ENCODE measurements at regions not wholly inside any gene's neighbourhood (a gene's known extent, or its start where the extent isn't known, plus 50 kb on each side); places are given as distances from the start of the nearest gene placed in this dataset.

GRCh38 chr10:33496096-33496495 is 161.6 kb upstream of the NRP1 start:
- 81 to 87% methylated on average over 4 of the region's 4 CpGs for WGBS, 2 donors
- DNase-seq: no peak
- no peaks in the 10 kb centered on the region for H3K27me3 ChIP-seq
- intact Hi-C loops (cut with DNase I; ENCODE audit: low total_unique reads): no loop called here
- no peak for TF ChIP-seq CTCF (IDR thresholded peaks at IDR 0.05)
- no peak for TF ChIP-seq POLR2A (IDR thresholded peaks at IDR 0.05)
- peaks cover 14% of the 10 kb centered on the region for H3K4me1 ChIP-seq
- no peaks in the 10 kb centered on the region for H3K36me3 ChIP-seq (ENCODE audit: low read depth, missing control alignments)
- no peak overlapping the region for H3K27ac ChIP-seq
- H3K4me3 ChIP-seq: no peak overlapping the region
- H3K9me3 ChIP-seq: no peaks in the 10 kb centered on the region

- TF ChIP-seq POLR2A (IDR thresholded peaks at IDR 0.05): no peak
- no peak for TF ChIP-seq CTCF (IDR thresholded peaks at IDR 0.05)
- Histone ChIP-seq H3K36me3 (ENCODE audit: low read depth, missing control alignments) (no peaks in the 10 kb centered on the region), H3K4me3 (no peak overlapping the region), H3K9me3 (no peaks in the 10 kb centered on the region), H3K4me1 (peaks cover 14% of the 10 kb centered on the region), H3K27ac (no peak overlapping the region), H3K27me3 (no peaks in the 10 kb centered on the region)
- intact Hi-C loops (cut with DNase I; ENCODE audit: low total_unique reads): no loop called here
- DNase-seq: no peak
Measured at GRCh38 chr10:33494694-33495265, 160.3 kb upstream of the NRP1 start.

- no peaks in the 10 kb centered on the region for H3K36me3 ChIP-seq (ENCODE audit: low read depth, missing control alignments)
- H3K4me1 ChIP-seq: peaks cover 14% of the 10 kb centered on the region
- TF ChIP-seq CTCF (IDR thresholded peaks at IDR 0.05) (no peak), POLR2A (IDR thresholded peaks at IDR 0.05) (no peak)
- 29 to 48% methylated on average over 2 of the region's 2 CpGs for WGBS, 2 donors
- H3K27ac ChIP-seq: no peak overlapping the region
- H3K27me3 ChIP-seq: no peaks in the 10 kb centered on the region
- intact Hi-C loops (cut with DNase I; ENCODE audit: low total_unique reads): no loop called here
- no peak overlapping the region for H3K4me3 ChIP-seq
- DNase-seq: no peak
- no peaks in the 10 kb centered on the region for H3K9me3 ChIP-seq
Measured at GRCh38 chr10:33493978-33494377, 159.5 kb upstream of the NRP1 start.

DNA sequence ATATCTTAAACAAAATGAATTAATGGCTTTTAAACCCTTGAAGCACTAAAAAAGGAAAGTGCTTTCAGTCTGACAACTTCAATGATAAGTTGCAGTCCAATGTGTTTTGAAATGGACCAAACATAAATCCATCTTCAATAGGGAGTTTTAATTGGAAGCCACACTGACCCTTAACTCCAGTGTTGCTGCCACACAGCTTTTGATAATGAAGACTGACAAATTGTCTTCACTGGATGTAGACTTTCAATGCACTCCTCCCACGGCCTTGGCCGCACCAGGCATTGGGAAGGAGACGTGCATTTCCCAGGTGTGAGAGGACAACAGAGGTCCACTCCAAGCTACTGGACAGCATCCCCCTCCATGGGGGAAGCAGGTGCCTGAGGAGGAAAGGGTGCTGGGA is 159.0 kb upstream of the NRP1 start:
- Histone ChIP-seq H3K27ac (peak overlapping the region in 1 of 2 donors; percentile 25), H3K4me3 (no peak overlapping the region), H3K4me1 (peaks cover 14% of the 10 kb centered on the region), H3K9me3 (no peaks in the 10 kb centered on the region), H3K27me3 (no peaks in the 10 kb centered on the region), H3K36me3 (ENCODE audit: low read depth, missing control alignments) (no peaks in the 10 kb centered on the region)
- WGBS, 2 donors: 60 to 72% methylated on average over 3 of the region's 3 CpGs
- TF ChIP-seq POLR2A (IDR thresholded peaks at IDR 0.05): no peak
- TF ChIP-seq CTCF (IDR thresholded peaks at IDR 0.05): no peak
- intact Hi-C loops (cut with DNase I; ENCODE audit: low total_unique reads): no loop called here
- DNase-seq: no peak

DNA sequence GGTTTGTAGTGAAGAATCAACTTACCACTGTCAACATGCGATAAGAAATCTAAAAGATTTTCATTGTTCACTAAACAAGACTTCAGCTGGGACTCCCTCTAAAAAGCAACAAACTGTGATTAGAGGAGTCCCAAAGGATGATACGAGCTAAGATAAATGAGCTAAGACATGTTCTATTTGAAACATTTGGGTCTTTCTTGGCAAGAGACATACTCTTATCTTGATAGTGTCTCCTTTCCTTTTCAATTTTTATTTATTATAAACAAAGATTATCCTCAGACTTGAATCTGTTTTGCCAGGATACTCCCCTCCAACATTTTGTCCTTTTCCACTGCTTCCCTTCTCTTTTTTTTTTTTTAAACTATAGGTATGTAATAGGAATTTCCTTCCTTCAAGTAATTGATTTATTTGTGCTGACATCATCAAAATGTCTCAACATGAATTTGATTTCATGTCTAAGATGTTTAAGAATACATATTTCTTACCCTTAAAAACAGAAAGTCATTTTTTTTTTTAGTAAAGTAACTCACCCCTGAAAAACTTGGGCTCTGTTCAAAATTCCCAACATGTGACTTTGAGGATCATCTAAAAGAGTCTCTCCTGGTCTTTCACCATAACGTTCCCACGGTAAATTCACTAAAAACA is 158.4 kb upstream of the NRP1 start:
- intact Hi-C loops (cut with DNase I; ENCODE audit: low total_unique reads): no loop called here
- WGBS, 2 donors: 51 to 59% methylated on average over 4 of the region's 4 CpGs
- TF ChIP-seq POLR2A (IDR thresholded peaks at IDR 0.05): no peak
- no peak for TF ChIP-seq CTCF (IDR thresholded peaks at IDR 0.05)
- no peak for DNase-seq
- H3K4me3 ChIP-seq: no peak overlapping the region
- H3K4me1 ChIP-seq: peaks cover 14% of the 10 kb centered on the region
- no peaks in the 10 kb centered on the region for H3K9me3 ChIP-seq
- H3K36me3 ChIP-seq (ENCODE audit: low read depth, missing control alignments): no peaks in the 10 kb centered on the region
- H3K27ac ChIP-seq: peak overlapping the region in 1 of 2 donors; percentile 25
- H3K27me3 ChIP-seq: no peaks in the 10 kb centered on the region
